ENCODE measurements at regions not wholly inside any gene's neighbourhood (a gene's known extent, or its start where the extent isn't known, plus 50 kb on each side); places are given as distances from the start of the nearest gene placed in this dataset.

DNA sequence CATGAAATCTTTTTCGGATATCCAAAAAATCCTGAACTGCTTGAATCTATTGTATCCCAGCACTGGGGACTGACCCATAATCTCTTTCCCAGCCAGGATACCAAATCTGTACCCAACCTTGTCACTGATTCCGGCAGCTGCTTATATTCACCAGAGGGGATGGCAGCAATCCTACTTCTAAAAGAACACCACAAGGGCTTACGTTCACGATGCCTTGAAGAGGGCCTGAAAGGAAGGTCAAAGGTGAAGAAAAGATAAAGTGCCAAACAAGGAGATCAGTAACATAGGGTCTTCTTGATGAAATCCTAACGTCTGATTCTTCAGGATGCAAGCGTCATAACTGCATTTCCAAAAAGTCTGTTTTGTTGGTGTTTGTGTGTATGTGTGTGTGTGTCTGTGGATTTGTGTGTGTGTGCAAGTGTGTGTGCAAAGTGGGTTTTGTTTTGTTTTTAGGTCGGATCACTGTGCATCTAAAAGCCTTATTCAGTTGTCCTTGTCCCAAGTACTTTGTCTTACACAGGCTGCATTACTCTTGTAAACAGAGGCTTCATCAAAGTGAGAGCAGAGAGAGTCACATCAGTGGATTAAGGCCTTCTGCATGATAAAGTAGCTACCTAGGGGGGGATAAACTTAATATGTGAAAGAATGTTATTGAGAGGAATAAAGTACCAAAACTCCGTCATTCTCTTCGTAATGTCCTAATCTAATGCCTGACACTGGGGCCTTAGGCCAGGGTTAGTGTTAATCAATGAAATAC lies 179.3 kb downstream of the BARHL2 start:
- H2AFZ ChIP-seq (ENCODE audit: low read length) = no peak overlapping the region
- TF ChIP-seq, protein P1, sequence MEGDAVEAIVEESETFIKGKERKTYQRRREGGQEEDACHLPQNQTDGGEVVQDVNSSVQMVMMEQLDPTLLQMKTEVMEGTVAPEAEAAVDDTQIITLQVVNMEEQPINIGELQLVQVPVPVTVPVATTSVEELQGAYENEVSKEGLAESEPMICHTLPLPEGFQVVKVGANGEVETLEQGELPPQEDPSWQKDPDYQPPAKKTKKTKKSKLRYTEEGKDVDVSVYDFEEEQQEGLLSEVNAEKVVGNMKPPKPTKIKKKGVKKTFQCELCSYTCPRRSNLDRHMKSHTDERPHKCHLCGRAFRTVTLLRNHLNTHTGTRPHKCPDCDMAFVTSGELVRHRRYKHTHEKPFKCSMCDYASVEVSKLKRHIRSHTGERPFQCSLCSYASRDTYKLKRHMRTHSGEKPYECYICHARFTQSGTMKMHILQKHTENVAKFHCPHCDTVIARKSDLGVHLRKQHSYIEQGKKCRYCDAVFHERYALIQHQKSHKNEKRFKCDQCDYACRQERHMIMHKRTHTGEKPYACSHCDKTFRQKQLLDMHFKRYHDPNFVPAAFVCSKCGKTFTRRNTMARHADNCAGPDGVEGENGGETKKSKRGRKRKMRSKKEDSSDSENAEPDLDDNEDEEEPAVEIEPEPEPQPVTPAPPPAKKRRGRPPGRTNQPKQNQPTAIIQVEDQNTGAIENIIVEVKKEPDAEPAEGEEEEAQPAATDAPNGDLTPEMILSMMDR (IDR thresholded peaks at IDR 0.05; ENCODE audit: low read length) = no peak
- TF ChIP-seq EZH2 (IDR thresholded peaks at IDR 0.05; ENCODE audit: borderline replicate concordance, low read length) = no peak
- H3K27me3 ChIP-seq (ENCODE audit: insufficient read depth, low read length) = no peaks in the 10 kb centered on the region
- no peaks in the 10 kb centered on the region for H3F3A ChIP-seq (ENCODE audit: insufficient read depth, low read length)
- no peaks in the 10 kb centered on the region for H3K4me1 ChIP-seq (ENCODE audit: insufficient read depth, low read length, severe bottlenecking)
- H3K36me3 ChIP-seq (ENCODE audit: insufficient read depth, low read length) = no peaks in the 10 kb centered on the region
- no peak overlapping the region for H3K4me3 ChIP-seq (ENCODE audit: low read depth, low read length, poor library complexity, severe bottlenecking)
- H3K9me3 ChIP-seq (ENCODE audit: low read length) = no peaks in the 10 kb centered on the region
- H3K9me2 ChIP-seq (ENCODE audit: low read depth, low read length) = no peaks in the 10 kb centered on the region
- no peaks in the 10 kb centered on the region for H3K79me2 ChIP-seq (ENCODE audit: insufficient read depth, low read length)
- H3K4me2 ChIP-seq (ENCODE audit: low read length) = no peak overlapping the region
- H3K9ac ChIP-seq (ENCODE audit: low read length) = no peak overlapping the region
- H3K27ac ChIP-seq (ENCODE audit: low read depth, low read length, poor library complexity, severe bottlenecking) = no peak overlapping the region
- no peaks in the 10 kb centered on the region for H4K20me1 ChIP-seq (ENCODE audit: insufficient read depth, low read length)

DNA sequence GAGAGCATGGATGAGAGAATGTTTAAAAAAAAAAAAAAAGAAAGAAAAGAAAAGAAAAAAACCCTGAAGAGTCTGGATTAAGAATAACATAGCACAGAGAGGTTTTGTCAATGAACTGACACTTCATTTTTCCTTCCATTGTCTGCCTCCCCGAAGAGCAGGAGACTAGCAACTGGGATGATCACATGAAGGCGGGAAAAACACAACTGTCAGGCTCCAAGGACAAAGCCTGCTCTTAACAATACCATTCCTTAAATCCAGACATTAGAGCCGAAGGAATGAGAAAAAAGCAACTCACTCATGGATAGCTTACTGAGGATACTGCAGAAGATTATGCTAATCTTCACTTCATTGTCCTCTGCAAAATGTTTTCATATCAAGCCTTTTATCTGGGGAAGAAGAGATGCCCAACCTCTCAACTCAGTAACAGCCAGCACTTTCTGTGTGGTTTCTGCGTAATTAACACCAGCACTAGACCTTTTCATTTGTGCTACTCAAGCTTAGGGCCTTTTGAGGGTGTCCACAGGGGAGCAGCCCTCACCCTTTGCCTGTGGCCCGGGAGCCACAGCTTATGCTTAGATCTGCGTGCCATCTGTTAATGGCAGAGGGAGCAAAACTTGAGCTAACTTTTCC lies 182.3 kb downstream of the BARHL2 start:
- TF ChIP-seq EZH2 (IDR thresholded peaks at IDR 0.05; ENCODE audit: borderline replicate concordance, low read length) = no peak
- TF ChIP-seq, protein P1 (IDR thresholded peaks at IDR 0.05; ENCODE audit: low read length) = no peak
- H3K9me2 ChIP-seq (ENCODE audit: low read depth, low read length) = no peaks in the 10 kb centered on the region
- H2AFZ ChIP-seq (ENCODE audit: low read length) = no peak overlapping the region
- no peaks in the 10 kb centered on the region for H3F3A ChIP-seq (ENCODE audit: insufficient read depth, low read length)
- no peaks in the 10 kb centered on the region for H3K4me1 ChIP-seq (ENCODE audit: insufficient read depth, low read length, severe bottlenecking)
- H3K27ac ChIP-seq (ENCODE audit: low read depth, low read length, poor library complexity, severe bottlenecking) = no peak overlapping the region
- no peak overlapping the region for H3K9ac ChIP-seq (ENCODE audit: low read length)
- H3K27me3 ChIP-seq (ENCODE audit: insufficient read depth, low read length) = no peaks in the 10 kb centered on the region
- no peak overlapping the region for H3K4me2 ChIP-seq (ENCODE audit: low read length)
- no peaks in the 10 kb centered on the region for H4K20me1 ChIP-seq (ENCODE audit: insufficient read depth, low read length)
- no peak overlapping the region for H3K4me3 ChIP-seq (ENCODE audit: low read depth, low read length, poor library complexity, severe bottlenecking)
- no peaks in the 10 kb centered on the region for H3K36me3 ChIP-seq (ENCODE audit: insufficient read depth, low read length)
- no peaks in the 10 kb centered on the region for H3K79me2 ChIP-seq (ENCODE audit: insufficient read depth, low read length)
- H3K9me3 ChIP-seq (ENCODE audit: low read length) = no peaks in the 10 kb centered on the region

DNA sequence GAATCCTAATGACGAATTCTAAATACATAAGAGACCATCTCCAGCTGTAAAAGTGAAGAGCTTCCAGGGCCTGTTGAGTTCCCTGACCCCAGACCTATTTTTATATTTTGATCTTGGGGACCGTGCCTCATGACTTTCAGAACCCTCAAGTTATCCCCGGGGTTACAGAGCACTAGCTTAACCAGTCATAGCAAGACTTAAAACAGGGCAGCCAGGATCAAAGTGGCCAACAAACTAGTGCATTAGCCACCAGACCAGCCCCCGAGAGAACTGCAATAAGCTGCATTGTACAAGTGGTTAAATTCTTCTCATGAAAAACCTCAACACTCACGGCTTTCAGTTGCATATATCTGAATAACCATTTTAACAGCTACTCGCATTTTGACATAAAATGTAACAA lies 183.0 kb downstream of the BARHL2 start:
- no peak for TF ChIP-seq EZH2 (IDR thresholded peaks at IDR 0.05; ENCODE audit: borderline replicate concordance, low read length)
- TF ChIP-seq, protein P1 (IDR thresholded peaks at IDR 0.05; ENCODE audit: low read length) = no peak
- Histone ChIP-seq H2AFZ (ENCODE audit: low read length) (no peak overlapping the region), H3K4me2 (ENCODE audit: low read length) (no peak overlapping the region), H3K36me3 (ENCODE audit: insufficient read depth, low read length) (no peaks in the 10 kb centered on the region), H3K27ac (ENCODE audit: low read depth, low read length, poor library complexity, severe bottlenecking) (no peak overlapping the region), H3K27me3 (ENCODE audit: insufficient read depth, low read length) (no peaks in the 10 kb centered on the region), H3F3A (ENCODE audit: insufficient read depth, low read length) (no peaks in the 10 kb centered on the region), H3K9me3 (ENCODE audit: low read length) (no peaks in the 10 kb centered on the region), H3K79me2 (ENCODE audit: insufficient read depth, low read length) (no peaks in the 10 kb centered on the region), H4K20me1 (ENCODE audit: insufficient read depth, low read length) (no peaks in the 10 kb centered on the region), H3K9ac (ENCODE audit: low read length) (no peak overlapping the region), H3K9me2 (ENCODE audit: low read depth, low read length) (no peaks in the 10 kb centered on the region), H3K4me3 (ENCODE audit: low read depth, low read length, poor library complexity, severe bottlenecking) (no peak overlapping the region), H3K4me1 (ENCODE audit: insufficient read depth, low read length, severe bottlenecking) (no peaks in the 10 kb centered on the region)
